WTC11 (cell line): ENCODE measurements at regions not wholly inside any gene's neighbourhood (a gene's known extent, or its start where the extent isn't known, plus 50 kb on each side); places are given as distances from the start of the nearest gene placed in this dataset.

Experiments used
- ATAC-seq: fragments of 200-7000 bp; cut with Tn5 transposase; 2 replicates; pipeline ENCODE4 v1.10.0; 2021; ENCODE audit warnings: mild to moderate bottlenecking, moderate library complexity
- CTCF ChIA-PET: fragments of 300-600 bp; sonication (Branson Sonifier 250); formaldehyde crosslinking; loops from one replicate; lab custom pipeline; 2021; ENCODE audit warnings: antibody characterized with exemption; lab: Charles Lee
- POLR2A ChIA-PET: fragments of 350-600 bp; sonication (Branson Sonifier 250); formaldehyde crosslinking; loops from one replicate; lab custom pipeline; 2021; ENCODE audit warnings: antibody characterized with exemption; lab: Charles Lee
- DNase-seq: peaks from one replicate; pipeline ENCODE4 v3.0.0; 2021; ENCODE audit warnings: low spot score
- H3K27ac Mint-ChIP-seq: 2 replicates; pipeline ENCODE4 v1.8.0; 2021; ENCODE audit warnings: mixed read lengths
- H3K27me3 Mint-ChIP-seq: 2 replicates; pipeline ENCODE4 v1.8.0; 2021; ENCODE audit warnings: low read depth, mild to moderate bottlenecking, moderate library complexity, mixed read lengths
- H3K36me3 Mint-ChIP-seq: 2 replicates; pipeline ENCODE4 v1.8.0; 2021; ENCODE audit warnings: mixed read lengths
- H3K4me1 Mint-ChIP-seq: 2 replicates; pipeline ENCODE4 v1.8.0; 2022; ENCODE audit warnings: mixed read lengths
- H3K4me3 Mint-ChIP-seq: 2 replicates; pipeline ENCODE4 v1.8.0; 2021; ENCODE audit warnings: mild to moderate bottlenecking, moderate library complexity, mixed read lengths
- H3K9me3 Mint-ChIP-seq: 2 replicates; pipeline ENCODE4 v1.8.0; 2021; ENCODE audit warnings: mixed read lengths
- ESRRA ChIP-seq: sonication (generic); formaldehyde crosslinking; IDR thresholded peaks from 2 replicates; pipeline ENCODE4 v1.8.1; 2022; ENCODE audit warnings: mild to moderate bottlenecking, missing genetic modification reagents, borderline replicate concordance
- FOXJ3 ChIP-seq: sonication (generic); formaldehyde crosslinking; IDR thresholded peaks from 2 replicates; pipeline ENCODE4 v1.9.0; 2021; ENCODE audit warnings: missing genetic modification reagents, mild to moderate bottlenecking, borderline replicate concordance
- HMGA2 ChIP-seq: fragments of 250-450 bp; sonication (Bioruptor Pico); IDR thresholded peaks from 2 replicates; pipeline ENCODE4 v1.4.0; 2021; ENCODE audit warnings: mild to moderate bottlenecking, moderate library complexity
- NR3C1 ChIP-seq: sonication (generic); formaldehyde crosslinking; conservative IDR thresholded peaks from 2 replicates; pipeline ENCODE4 v1.8.1; 2023; ENCODE audit warnings: low read depth, mild to moderate bottlenecking, missing genetic modification reagents
- ZNF219 ChIP-seq: sonication (generic); formaldehyde crosslinking; IDR thresholded peaks from 2 replicates; pipeline ENCODE4 v1.8.0; 2023; ENCODE audit warnings: missing genetic modification reagents, mild to moderate bottlenecking, borderline replicate concordance
- ZNF281 ChIP-seq: sonication (generic); formaldehyde crosslinking; IDR thresholded peaks from 2 replicates; pipeline ENCODE4 v1.8.0; 2023; ENCODE audit warnings: mild to moderate bottlenecking, missing genetic modification reagents
- TF ChIP-seq, protein P1 (sequence below): fragments of 250-450 bp; sonication (Bioruptor Pico); IDR thresholded peaks from 2 replicates; pipeline ENCODE4 v1.9.0; 2021; ENCODE audit warnings: mild to moderate bottlenecking, borderline replicate concordance
- TF ChIP-seq, protein P2 (sequence below): sonication (generic); formaldehyde crosslinking; IDR thresholded peaks from 2 replicates; pipeline ENCODE4 v1.8.0; 2022; ENCODE audit warnings: mild to moderate bottlenecking, missing genetic modification reagents
- TF ChIP-seq, protein P3 (sequence below): sonication (generic); formaldehyde crosslinking; IDR thresholded peaks from 2 replicates; pipeline ENCODE4 v1.8.1; 2023; ENCODE audit warnings: mild to moderate bottlenecking, missing genetic modification reagents, borderline replicate concordance

GRCh38 chr6:106761160-106761559 lies 131.8 kb downstream of the QRSL1 start (continued):
- TF ChIP-seq, protein P1, sequence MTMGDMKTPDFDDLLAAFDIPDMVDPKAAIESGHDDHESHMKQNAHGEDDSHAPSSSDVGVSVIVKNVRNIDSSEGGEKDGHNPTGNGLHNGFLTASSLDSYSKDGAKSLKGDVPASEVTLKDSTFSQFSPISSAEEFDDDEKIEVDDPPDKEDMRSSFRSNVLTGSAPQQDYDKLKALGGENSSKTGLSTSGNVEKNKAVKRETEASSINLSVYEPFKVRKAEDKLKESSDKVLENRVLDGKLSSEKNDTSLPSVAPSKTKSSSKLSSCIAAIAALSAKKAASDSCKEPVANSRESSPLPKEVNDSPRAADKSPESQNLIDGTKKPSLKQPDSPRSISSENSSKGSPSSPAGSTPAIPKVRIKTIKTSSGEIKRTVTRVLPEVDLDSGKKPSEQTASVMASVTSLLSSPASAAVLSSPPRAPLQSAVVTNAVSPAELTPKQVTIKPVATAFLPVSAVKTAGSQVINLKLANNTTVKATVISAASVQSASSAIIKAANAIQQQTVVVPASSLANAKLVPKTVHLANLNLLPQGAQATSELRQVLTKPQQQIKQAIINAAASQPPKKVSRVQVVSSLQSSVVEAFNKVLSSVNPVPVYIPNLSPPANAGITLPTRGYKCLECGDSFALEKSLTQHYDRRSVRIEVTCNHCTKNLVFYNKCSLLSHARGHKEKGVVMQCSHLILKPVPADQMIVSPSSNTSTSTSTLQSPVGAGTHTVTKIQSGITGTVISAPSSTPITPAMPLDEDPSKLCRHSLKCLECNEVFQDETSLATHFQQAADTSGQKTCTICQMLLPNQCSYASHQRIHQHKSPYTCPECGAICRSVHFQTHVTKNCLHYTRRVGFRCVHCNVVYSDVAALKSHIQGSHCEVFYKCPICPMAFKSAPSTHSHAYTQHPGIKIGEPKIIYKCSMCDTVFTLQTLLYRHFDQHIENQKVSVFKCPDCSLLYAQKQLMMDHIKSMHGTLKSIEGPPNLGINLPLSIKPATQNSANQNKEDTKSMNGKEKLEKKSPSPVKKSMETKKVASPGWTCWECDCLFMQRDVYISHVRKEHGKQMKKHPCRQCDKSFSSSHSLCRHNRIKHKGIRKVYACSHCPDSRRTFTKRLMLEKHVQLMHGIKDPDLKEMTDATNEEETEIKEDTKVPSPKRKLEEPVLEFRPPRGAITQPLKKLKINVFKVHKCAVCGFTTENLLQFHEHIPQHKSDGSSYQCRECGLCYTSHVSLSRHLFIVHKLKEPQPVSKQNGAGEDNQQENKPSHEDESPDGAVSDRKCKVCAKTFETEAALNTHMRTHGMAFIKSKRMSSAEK (CRISPR knock-in tag) = no peak
- TF ChIP-seq ZNF219 = no peak
- TF ChIP-seq, protein P2, sequence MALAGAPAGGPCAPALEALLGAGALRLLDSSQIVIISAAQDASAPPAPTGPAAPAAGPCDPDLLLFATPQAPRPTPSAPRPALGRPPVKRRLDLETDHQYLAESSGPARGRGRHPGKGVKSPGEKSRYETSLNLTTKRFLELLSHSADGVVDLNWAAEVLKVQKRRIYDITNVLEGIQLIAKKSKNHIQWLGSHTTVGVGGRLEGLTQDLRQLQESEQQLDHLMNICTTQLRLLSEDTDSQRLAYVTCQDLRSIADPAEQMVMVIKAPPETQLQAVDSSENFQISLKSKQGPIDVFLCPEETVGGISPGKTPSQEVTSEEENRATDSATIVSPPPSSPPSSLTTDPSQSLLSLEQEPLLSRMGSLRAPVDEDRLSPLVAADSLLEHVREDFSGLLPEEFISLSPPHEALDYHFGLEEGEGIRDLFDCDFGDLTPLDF (CRISPR knock-in tag) = no peak
- TF ChIP-seq, protein P3, sequence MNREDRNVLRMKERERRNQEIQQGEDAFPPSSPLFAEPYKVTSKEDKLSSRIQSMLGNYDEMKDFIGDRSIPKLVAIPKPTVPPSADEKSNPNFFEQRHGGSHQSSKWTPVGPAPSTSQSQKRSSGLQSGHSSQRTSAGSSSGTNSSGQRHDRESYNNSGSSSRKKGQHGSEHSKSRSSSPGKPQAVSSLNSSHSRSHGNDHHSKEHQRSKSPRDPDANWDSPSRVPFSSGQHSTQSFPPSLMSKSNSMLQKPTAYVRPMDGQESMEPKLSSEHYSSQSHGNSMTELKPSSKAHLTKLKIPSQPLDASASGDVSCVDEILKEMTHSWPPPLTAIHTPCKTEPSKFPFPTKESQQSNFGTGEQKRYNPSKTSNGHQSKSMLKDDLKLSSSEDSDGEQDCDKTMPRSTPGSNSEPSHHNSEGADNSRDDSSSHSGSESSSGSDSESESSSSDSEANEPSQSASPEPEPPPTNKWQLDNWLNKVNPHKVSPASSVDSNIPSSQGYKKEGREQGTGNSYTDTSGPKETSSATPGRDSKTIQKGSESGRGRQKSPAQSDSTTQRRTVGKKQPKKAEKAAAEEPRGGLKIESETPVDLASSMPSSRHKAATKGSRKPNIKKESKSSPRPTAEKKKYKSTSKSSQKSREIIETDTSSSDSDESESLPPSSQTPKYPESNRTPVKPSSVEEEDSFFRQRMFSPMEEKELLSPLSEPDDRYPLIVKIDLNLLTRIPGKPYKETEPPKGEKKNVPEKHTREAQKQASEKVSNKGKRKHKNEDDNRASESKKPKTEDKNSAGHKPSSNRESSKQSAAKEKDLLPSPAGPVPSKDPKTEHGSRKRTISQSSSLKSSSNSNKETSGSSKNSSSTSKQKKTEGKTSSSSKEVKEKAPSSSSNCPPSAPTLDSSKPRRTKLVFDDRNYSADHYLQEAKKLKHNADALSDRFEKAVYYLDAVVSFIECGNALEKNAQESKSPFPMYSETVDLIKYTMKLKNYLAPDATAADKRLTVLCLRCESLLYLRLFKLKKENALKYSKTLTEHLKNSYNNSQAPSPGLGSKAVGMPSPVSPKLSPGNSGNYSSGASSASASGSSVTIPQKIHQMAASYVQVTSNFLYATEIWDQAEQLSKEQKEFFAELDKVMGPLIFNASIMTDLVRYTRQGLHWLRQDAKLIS (CRISPR knock-in tag) = no peak
- no peak for TF ChIP-seq NR3C1 (CRISPR knock-in tag)
- TF ChIP-seq, all 79 proteins: peak for 0

DNA sequence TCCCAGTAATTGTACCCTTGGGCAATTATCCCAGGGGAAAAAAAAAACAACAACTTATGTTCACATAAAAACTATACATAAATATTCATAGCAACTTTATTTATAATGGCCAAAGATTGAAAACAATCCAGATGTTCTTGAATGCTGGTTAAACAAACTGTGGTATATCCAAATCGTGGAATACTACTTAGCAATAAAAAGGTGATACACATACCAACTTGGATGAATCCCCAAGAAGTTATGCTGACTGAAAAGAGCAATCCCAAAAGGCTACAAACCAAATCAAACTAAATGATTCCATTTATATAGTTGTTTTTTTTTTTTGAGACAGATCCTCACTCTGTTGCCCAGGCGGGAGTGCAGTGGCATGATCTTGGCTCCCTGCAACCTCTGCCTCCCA lies 129.7 kb downstream of the QRSL1 start:
- POLR2A ChIA-PET = no interaction called here
- CTCF ChIA-PET = no interaction called here

More for the DNA sequence above, 129.7 kb downstream of the QRSL1 start:
- no peak for TF ChIP-seq FOXJ3 (CRISPR knock-in tag)
- no peak for TF ChIP-seq ESRRA
- no peak for TF ChIP-seq HMGA2 (CRISPR knock-in tag)
- no peak for TF ChIP-seq ZNF281 (CRISPR knock-in tag)
- Mint-ChIP-seq H3K27me3 (no peaks in the 10 kb centered on the region), H3K36me3 (peaks cover 21% of the 10 kb centered on the region), H3K4me1 (no peaks in the 10 kb centered on the region), H3K27ac (no peak overlapping the region), H3K9me3 (peaks cover 32% of the 10 kb centered on the region), H3K4me3 (no peak overlapping the region)
- no peak for DNase-seq
- no peak for ATAC-seq
